ENCODE measurements at regions not wholly inside any gene's neighbourhood (a gene's known extent, or its start where the extent isn't known, plus 50 kb on each side); places are given as distances from the start of the nearest gene placed in this dataset.

- H3K36me3 ChIP-seq, result no peaks in the 10 kb centered on the region
- WGBS, 5 donors, result 93 to 100% (median 96%) methylated on average over 2 of the region's 2 CpGs
- no peak for DNase-seq
- H3K9me3 ChIP-seq, result peaks cover 0 to 17% (median 11%) of the 10 kb centered on the region in 4 donors
- intact Hi-C loops (cut with DNase I; ENCODE audit: low total_unique reads), result no loop called here
- TF ChIP-seq POLR2A (IDR thresholded peaks at IDR 0.05), result no peak
- TF ChIP-seq EP300 (IDR thresholded peaks at IDR 0.05), result no peak
- TF ChIP-seq, protein P1, sequence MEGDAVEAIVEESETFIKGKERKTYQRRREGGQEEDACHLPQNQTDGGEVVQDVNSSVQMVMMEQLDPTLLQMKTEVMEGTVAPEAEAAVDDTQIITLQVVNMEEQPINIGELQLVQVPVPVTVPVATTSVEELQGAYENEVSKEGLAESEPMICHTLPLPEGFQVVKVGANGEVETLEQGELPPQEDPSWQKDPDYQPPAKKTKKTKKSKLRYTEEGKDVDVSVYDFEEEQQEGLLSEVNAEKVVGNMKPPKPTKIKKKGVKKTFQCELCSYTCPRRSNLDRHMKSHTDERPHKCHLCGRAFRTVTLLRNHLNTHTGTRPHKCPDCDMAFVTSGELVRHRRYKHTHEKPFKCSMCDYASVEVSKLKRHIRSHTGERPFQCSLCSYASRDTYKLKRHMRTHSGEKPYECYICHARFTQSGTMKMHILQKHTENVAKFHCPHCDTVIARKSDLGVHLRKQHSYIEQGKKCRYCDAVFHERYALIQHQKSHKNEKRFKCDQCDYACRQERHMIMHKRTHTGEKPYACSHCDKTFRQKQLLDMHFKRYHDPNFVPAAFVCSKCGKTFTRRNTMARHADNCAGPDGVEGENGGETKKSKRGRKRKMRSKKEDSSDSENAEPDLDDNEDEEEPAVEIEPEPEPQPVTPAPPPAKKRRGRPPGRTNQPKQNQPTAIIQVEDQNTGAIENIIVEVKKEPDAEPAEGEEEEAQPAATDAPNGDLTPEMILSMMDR (IDR thresholded peaks at IDR 0.05), result no peak
- no peak for TF ChIP-seq POLR2AphosphoS5 (IDR thresholded peaks at IDR 0.05)
- H3K27ac ChIP-seq, result no peak overlapping the region
- H3K4me3 ChIP-seq, result no peak overlapping the region
- H3K4me1 ChIP-seq, result no peaks in the 10 kb centered on the region
- no peaks in the 10 kb centered on the region for H3K27me3 ChIP-seq
Observed at GRCh38 chr6:155854787-155855186, 399.1 kb upstream of the NOX3 start.

DNA sequence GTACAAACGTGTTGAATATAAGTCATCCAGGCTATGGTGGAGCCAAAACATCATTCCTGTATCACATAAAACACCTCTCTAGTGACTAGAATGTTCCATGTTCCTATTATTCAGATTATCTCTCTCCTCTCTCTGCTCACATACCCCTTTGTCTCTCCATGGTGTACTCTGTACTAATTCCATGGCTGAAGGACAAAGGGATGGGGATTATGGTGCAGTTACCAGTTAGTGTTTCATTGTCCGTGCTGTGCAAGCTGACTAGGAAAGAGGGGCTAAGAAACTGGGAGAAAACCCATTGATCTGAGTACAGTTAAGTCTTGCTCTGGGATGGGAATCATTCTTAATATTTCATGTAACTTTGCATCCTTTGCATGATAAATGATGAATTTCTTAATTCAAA lies 397.4 kb upstream of the NOX3 start:
- H3K27ac ChIP-seq, result no peak overlapping the region
- WGBS, 5 donors, result 70 to 80% (median 78%) methylated on average over 2 of the region's 2 CpGs
- no peaks in the 10 kb centered on the region for H3K9me3 ChIP-seq
- no peak for DNase-seq
- H3K4me1 ChIP-seq, result no peaks in the 10 kb centered on the region
- H3K36me3 ChIP-seq, result no peaks in the 10 kb centered on the region
- intact Hi-C loops (cut with DNase I; ENCODE audit: low total_unique reads), result no loop called here
- no peak overlapping the region for H3K4me3 ChIP-seq
- H3K27me3 ChIP-seq, result no peaks in the 10 kb centered on the region
- no peak for TF ChIP-seq EP300 (IDR thresholded peaks at IDR 0.05)
- TF ChIP-seq POLR2A (IDR thresholded peaks at IDR 0.05), result no peak
- TF ChIP-seq, protein P1 (IDR thresholded peaks at IDR 0.05), result no peak
- no peak for TF ChIP-seq POLR2AphosphoS5 (IDR thresholded peaks at IDR 0.05)

- Histone ChIP-seq H3K4me1 (no peaks in the 10 kb centered on the region), H3K36me3 (no peaks in the 10 kb centered on the region), H3K27me3 (no peaks in the 10 kb centered on the region), H3K27ac (no peak overlapping the region), H3K9me3 (peaks cover 0 to 12% (median 4%) of the 10 kb centered on the region in 4 donors), H3K4me3 (no peak overlapping the region)
- intact Hi-C loops (cut with DNase I; ENCODE audit: low total_unique reads), result no loop called here
- no peak for DNase-seq
- no peak for TF ChIP-seq POLR2AphosphoS5 (IDR thresholded peaks at IDR 0.05)
- TF ChIP-seq EP300 (IDR thresholded peaks at IDR 0.05), result no peak
- TF ChIP-seq, protein P1 (IDR thresholded peaks at IDR 0.05), result no peak
- TF ChIP-seq POLR2A (IDR thresholded peaks at IDR 0.05), result no peak
- WGBS, 5 donors, result 88 to 90% (median 90%) methylated on average over 5 of the region's 5 CpGs
Observed at GRCh38 chr6:155850408-155850841, 394.8 kb upstream of the NOX3 start.

DNA sequence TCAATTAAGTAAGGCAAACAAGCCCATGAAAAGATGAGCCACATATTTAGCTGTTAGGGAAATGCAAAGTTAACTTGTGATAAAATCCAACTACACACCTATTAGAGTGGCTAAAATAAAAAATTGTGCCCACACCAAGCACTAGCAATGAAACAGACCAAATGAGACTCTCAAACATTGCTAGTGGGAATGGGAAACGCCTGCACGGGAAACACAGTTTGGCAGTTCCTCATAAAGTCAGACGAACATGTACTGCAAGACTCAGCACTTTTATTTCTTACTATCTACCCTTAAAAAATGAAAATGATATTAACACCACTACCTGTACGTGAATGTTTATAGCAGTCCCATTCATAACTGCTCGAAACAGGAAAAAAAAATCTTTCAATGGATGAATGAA lies 392.1 kb upstream of the NOX3 start:
- Histone ChIP-seq H3K27me3 (no peaks in the 10 kb centered on the region), H3K36me3 (no peaks in the 10 kb centered on the region), H3K4me3 (no peak overlapping the region), H3K27ac (no peak overlapping the region), H3K9me3 (peaks cover 0 to 20% (median 7%) of the 10 kb centered on the region in 4 donors), H3K4me1 (no peaks in the 10 kb centered on the region)
- TF ChIP-seq POLR2AphosphoS5 (IDR thresholded peaks at IDR 0.05) (no peak), POLR2A (IDR thresholded peaks at IDR 0.05) (no peak), EP300 (IDR thresholded peaks at IDR 0.05) (no peak)
- TF ChIP-seq, protein P1 (IDR thresholded peaks at IDR 0.05), result no peak
- no peak for DNase-seq
- 66 to 83% (median 71%) methylated on average over 5 of the region's 5 CpGs for WGBS, 5 donors
- intact Hi-C loops (cut with DNase I; ENCODE audit: low total_unique reads), result no loop called here

Data from stomach (tissue), 8 donors.